ENCODE measurements at regions not wholly inside any gene's neighbourhood (a gene's known extent, or its start where the extent isn't known, plus 50 kb on each side); places are given as distances from the start of the nearest gene placed in this dataset.
"Not testable (repeated sequence)": the region's sequence is repeated elsewhere in the genome, so short reads cannot be mapped to it uniquely, and the experiment has no call there.

DNA sequence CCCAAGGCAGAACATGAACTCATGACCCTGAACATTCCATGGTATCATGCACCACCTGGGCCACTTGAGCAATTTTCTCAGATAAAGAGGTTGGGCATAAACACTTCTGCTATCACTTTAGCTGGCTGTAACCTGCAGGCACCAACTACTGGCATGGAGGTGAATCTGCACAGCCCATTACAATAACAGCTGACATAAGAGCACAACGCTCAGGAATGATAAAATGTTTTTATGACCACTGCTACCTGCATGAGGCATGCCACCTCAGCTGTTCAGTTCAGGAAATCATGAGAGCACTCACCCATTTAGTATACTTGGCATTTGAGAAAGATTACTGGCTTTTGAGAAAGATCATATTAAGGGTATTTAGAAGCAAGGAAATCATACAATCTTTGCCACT is 85.7 kb upstream of the SPIN4 start:
- H3K4me1 ChIP-seq (ENCODE audit: insufficient read depth): no peaks in the 10 kb centered on the region
- no peak overlapping the region for H3K4me3 ChIP-seq (ENCODE audit: low read depth, low read length)
- no peaks in the 10 kb centered on the region for H3K36me3 ChIP-seq (ENCODE audit: insufficient read depth)
- no peak for DNase-seq (ENCODE audit: extremely low spot score)
- WGBS: 77% methylated on average over 1 of the region's 1 CpG
- H3K27ac ChIP-seq (ENCODE audit: low read depth): no peak overlapping the region

DNA sequence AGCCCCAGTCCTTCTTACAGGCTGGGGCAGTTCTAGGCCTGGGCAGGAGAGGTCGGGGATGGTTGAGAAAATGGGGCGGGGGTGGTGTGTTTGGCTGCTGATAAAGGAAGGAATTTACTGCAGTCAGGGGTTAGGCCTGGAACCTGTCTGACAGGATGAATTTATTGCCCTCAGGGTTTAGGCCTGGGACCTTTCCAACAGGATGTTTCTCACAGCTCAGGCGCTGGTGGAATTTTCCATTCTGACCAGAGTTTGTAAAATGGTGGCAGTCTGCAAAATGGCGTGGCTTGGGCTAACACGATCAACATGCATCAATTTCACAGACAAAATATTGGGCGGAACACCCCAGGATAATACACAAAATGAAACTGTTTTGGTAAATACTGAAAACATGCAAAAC is 83.5 kb upstream of the SPIN4 start:
- H3K36me3 ChIP-seq (ENCODE audit: insufficient read depth): no peaks in the 10 kb centered on the region
- WGBS: 66% methylated on average over 6 of the region's 6 CpGs
- H3K27ac ChIP-seq (ENCODE audit: low read depth): no peak overlapping the region
- DNase-seq (ENCODE audit: extremely low spot score): no peak
- H3K4me1 ChIP-seq (ENCODE audit: insufficient read depth): no peaks in the 10 kb centered on the region
- no peak overlapping the region for H3K4me3 ChIP-seq (ENCODE audit: low read depth, low read length)

DNA sequence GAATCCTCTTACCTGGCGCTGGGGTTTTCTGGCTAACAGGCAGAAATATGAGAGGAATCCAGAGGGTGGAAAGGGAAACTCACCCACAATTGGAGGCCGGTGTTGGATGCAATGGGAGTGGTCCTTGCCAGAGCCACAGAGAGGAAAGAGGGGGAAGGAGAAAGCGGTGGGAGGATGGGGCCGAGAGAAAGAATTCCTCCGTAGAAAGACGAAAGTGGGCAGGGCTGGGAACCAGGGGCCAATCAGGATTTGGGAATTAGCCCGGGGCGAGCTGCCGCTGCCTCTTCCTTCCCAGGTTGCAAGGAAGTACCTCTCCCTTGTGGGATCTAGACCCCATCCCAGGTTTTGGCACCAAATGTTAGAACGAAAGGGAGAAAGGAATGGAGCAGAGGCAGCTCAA is 83.1 kb upstream of the SPIN4 start:
- H3K36me3 ChIP-seq (ENCODE audit: insufficient read depth): peaks cover 3% of the 10 kb centered on the region
- H3K4me3 ChIP-seq (ENCODE audit: low read depth, low read length): no peak overlapping the region
- H3K4me1 ChIP-seq (ENCODE audit: insufficient read depth): no peaks in the 10 kb centered on the region
- DNase-seq (ENCODE audit: extremely low spot score): no peak
- H3K27ac ChIP-seq (ENCODE audit: low read depth): no peak overlapping the region
- 93% methylated on average over 10 of the region's 10 CpGs for WGBS

DNA sequence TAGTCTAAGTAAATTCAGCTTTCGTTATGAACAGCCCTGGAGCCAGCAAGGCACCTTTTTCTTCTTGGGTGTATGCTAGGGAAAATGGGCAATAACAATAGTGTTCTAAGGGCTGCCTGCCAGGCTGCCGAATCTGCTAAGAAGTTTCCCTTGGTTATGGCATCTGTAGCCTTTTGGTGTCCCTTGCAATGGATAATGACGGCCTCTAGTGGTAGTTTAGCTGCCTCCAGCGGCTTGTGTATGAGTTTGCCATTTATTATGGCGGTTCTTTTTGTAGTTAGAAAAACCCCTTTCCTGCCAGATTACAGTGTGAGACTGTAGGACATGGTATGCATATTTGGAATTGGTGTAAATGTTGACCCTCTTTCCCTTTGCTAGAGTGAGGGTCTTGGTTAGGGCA is 78.9 kb upstream of the SPIN4 start:
- peaks cover 7% of the 10 kb centered on the region for H3K36me3 ChIP-seq (ENCODE audit: insufficient read depth)
- H3K4me3 ChIP-seq (ENCODE audit: low read depth, low read length): no peak overlapping the region
- no peak for DNase-seq (ENCODE audit: extremely low spot score)
- H3K4me1 ChIP-seq (ENCODE audit: insufficient read depth): no peaks in the 10 kb centered on the region
- H3K27ac ChIP-seq (ENCODE audit: low read depth): no peak overlapping the region
- 92% methylated on average over 5 of the region's 5 CpGs for WGBS

DNA sequence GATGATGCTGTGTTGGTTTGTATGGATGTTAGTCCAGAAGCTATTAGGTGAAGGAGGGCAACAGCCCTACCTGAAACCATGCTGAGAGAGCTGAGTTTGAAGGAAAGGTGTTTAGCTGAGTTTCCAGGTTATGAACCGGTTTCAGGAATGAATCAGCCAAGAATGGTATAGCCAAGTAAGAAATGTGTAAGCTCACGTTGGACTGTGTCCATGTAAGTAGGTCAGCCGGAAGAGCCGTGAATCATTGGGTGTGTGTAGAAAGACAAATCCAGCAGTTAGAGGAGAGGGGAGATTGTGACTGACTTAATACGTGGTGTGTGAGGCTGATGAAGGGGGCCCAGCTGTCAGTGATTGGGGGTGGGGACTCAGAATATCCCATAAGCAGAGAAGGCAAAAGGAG is 77.2 kb upstream of the SPIN4 start:
- Histone ChIP-seq H3K27ac (ENCODE audit: low read depth) (no peak overlapping the region), H3K4me1 (ENCODE audit: insufficient read depth) (no peaks in the 10 kb centered on the region), H3K4me3 (ENCODE audit: low read depth, low read length) (no peak overlapping the region), H3K36me3 (ENCODE audit: insufficient read depth) (peaks cover 9% of the 10 kb centered on the region)
- DNase-seq (ENCODE audit: extremely low spot score): no peak
- WGBS: 87% methylated on average over 5 of the region's 5 CpGs

DNA sequence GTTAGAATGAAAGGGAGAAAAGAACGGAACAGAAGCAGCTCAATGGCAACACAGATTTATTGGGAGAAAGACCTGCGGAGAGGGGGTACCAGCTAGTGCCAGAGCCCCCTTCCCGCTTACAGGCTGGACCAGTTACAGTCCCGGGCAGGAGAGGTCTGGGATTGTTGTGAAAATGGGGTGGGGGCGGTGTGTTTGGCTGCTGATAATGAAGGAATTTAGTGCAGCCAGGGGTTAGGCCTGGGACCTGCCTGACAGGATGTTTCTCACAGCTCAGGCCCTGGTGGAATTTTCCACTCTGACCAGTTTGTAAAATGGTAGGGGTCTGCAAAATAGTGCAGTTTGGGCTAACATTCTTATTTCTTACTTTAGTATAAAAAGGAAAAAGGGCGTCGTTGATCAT is 75.4 kb upstream of the SPIN4 start:
- peaks cover 9% of the 10 kb centered on the region for H3K36me3 ChIP-seq (ENCODE audit: insufficient read depth)
- H3K27ac ChIP-seq (ENCODE audit: low read depth): no peak overlapping the region
- no peaks in the 10 kb centered on the region for H3K4me1 ChIP-seq (ENCODE audit: insufficient read depth)
- H3K4me3 ChIP-seq (ENCODE audit: low read depth, low read length): no peak overlapping the region
- DNase-seq (ENCODE audit: extremely low spot score): no peak
- WGBS: 82% methylated on average over 7 of the region's 7 CpGs

DNA sequence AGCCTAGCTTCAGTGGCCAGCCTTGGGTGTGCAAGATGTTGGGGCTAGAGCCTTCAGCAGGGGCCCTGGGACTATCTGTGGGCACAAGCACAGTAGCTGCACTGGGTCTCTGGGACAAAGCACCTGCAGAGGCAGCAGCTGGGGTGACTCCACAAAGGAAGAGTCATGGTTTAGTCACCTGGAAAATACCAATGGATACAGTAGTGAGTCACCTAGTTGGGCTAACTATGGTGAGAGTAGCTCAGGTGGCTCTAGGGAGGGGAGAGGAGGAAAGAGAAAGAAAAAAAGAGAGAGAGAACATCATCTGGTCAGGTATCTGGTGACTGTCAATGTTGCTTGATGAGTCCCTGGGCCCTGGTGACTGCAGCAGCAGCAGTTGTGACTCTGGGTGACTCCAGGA is 72.9 kb upstream of the SPIN4 start:
- H3K4me1 ChIP-seq (ENCODE audit: insufficient read depth): no peaks in the 10 kb centered on the region
- no peak for DNase-seq (ENCODE audit: extremely low spot score)
- H3K4me3 ChIP-seq (ENCODE audit: low read depth, low read length): no peak overlapping the region
- peaks cover 5% of the 10 kb centered on the region for H3K36me3 ChIP-seq (ENCODE audit: insufficient read depth)
- no peak overlapping the region for H3K27ac ChIP-seq (ENCODE audit: low read depth)

DNA sequence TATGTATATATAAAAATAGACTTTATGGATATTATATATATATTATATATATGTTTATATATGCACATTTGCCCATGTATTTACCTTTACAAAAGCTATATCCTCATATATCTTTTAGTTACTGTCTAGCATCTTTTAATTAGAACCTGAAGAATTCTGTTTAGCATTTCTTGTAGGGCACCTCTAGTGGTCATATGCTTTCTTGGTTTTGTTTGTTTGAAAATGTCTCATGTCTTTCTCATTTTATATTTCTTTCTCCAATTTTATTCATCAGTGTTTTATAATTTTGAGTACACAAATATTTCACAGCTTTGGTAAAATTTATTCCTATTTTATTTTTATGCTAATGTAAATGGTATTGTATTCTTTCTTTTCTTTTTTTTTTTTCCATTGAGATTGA is 70.3 kb upstream of the SPIN4 start:
- H3K36me3 ChIP-seq (ENCODE audit: insufficient read depth): peaks cover 2% of the 10 kb centered on the region
- DNase-seq (ENCODE audit: extremely low spot score): no peak
- no peaks in the 10 kb centered on the region for H3K4me1 ChIP-seq (ENCODE audit: insufficient read depth)
- no peak overlapping the region for H3K4me3 ChIP-seq (ENCODE audit: low read depth, low read length)
- H3K27ac ChIP-seq (ENCODE audit: low read depth): no peak overlapping the region

DNA sequence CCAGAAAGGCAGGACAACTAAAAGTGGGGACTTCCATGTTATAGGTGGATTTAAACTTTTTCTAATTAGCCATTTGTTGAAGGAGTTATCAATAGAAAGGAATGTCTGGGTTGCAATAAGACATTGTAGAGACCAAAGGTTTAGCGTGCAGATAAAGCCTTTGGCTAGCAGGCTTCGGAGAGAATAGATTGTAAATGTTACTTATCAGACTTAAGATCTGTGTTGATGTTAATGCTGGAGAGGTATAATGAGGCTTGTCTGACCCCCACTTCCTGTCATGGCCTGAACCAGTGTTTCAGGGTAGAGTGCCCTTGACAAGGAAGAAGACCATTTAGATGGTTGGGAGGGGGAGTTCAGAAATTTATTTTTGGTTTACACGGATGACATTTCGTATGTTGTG is 67.1 kb upstream of the SPIN4 start:
- H3K4me1 ChIP-seq (ENCODE audit: insufficient read depth): no peaks in the 10 kb centered on the region
- no peak overlapping the region for H3K27ac ChIP-seq (ENCODE audit: low read depth)
- H3K36me3 ChIP-seq (ENCODE audit: insufficient read depth): no peaks in the 10 kb centered on the region
- H3K4me3 ChIP-seq (ENCODE audit: low read depth, low read length): no peak overlapping the region
- no peak for DNase-seq (ENCODE audit: extremely low spot score)
- 73% methylated on average over 4 of the region's 4 CpGs for WGBS

DNA sequence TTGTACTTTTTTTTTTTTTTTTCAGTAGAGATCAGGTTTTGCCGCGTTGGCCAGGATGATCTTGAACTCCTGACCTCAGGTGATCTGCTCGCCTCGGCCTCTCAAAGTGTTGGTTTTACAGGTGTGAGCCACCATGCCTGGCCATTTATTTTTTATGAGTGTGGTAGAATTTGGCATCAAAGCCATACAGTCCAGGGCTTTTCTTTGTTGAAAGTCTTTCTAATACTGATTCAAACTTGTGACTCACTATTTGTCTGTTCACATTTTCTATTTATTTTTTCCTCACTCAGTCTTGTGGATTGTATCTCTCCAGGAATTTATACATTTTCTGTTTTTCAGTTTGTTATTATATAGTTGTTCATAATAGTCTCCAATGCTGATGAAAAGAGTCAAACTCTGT is 66.5 kb upstream of the SPIN4 start:
- H3K4me3 ChIP-seq (ENCODE audit: low read depth, low read length): no peak overlapping the region
- no peaks in the 10 kb centered on the region for H3K4me1 ChIP-seq (ENCODE audit: insufficient read depth)
- no peaks in the 10 kb centered on the region for H3K36me3 ChIP-seq (ENCODE audit: insufficient read depth)
- H3K27ac ChIP-seq (ENCODE audit: low read depth): no peak overlapping the region
- no peak for DNase-seq (ENCODE audit: extremely low spot score)
- 97% methylated on average over 4 of the region's 4 CpGs for WGBS

DNA sequence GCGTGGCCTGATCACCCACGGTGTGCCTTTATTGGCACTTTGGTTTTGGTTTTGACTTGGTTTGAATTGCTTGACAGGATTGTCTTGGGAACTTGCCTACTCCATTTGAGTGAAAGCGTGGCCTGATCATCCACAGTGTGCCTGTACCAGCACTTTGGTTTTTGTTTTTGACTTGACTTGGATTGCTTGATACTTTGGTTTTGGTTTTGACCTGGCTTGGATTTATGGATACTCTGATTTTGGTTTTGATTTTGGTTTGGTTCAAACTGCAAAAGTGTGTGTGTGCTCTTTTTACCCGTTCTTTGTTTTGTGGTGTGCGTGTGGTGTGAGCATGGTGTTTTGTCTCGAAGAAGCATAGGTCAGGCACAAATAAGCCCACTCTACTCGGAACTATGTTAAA is 58.8 kb upstream of the SPIN4 start:
- WGBS: 97% methylated on average over 7 of the region's 7 CpGs
- not testable (repeated sequence) for H3K36me3 ChIP-seq (ENCODE audit: insufficient read depth); DNase-seq (ENCODE audit: extremely low spot score); H3K4me1 ChIP-seq (ENCODE audit: insufficient read depth); H3K27ac ChIP-seq (ENCODE audit: low read depth); H3K4me3 ChIP-seq (ENCODE audit: low read depth, low read length)

DNA sequence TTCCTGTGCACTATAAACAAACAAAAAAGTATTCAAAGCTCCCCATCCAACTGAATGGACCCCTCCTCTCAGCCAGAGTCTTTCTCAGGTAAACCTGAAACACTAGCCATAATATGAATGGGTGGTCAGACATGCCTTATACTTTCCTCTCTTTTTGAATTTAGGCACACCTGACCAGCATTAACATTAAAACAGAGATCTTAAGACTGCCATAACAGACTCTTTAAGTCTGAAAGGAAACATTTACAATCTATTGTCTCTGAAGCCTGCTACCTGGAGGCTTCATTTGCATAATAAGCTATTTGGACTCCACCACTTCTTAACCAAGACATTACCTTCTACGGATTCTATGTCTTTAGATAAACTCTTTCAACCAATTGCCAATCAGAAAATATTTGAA is 56.9 kb upstream of the SPIN4 start:
- Histone ChIP-seq H3K4me1 (ENCODE audit: insufficient read depth) (no peaks in the 10 kb centered on the region), H3K36me3 (ENCODE audit: insufficient read depth) (no peaks in the 10 kb centered on the region), H3K27ac (ENCODE audit: low read depth) (no peak overlapping the region), H3K4me3 (ENCODE audit: low read depth, low read length) (no peak overlapping the region)
- WGBS: 47% methylated on average over 1 of the region's 1 CpG
- no peak for DNase-seq (ENCODE audit: extremely low spot score)

DNA sequence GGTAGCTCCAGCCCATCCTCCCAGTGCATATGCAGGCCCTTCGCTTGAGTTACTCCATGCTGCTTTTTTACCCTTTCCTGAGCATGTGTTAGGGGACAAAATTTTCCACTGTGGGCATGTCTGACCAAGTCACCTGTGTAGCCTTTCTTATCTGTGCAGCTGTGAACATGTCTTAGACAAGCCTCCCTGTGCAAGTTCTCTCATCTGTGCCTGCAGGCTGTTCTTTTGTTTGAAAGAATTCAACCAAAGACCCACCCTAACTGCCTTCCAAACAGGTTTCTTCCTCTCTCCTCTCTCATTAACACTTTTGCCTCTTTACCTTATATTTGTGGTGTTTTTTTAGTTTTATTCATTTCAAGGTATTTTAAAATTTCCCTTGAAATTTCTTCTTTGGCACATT is 53.2 kb upstream of the SPIN4 start:
- Histone ChIP-seq H3K4me3 (ENCODE audit: low read depth, low read length) (no peak overlapping the region), H3K4me1 (ENCODE audit: insufficient read depth) (no peaks in the 10 kb centered on the region), H3K36me3 (ENCODE audit: insufficient read depth) (no peaks in the 10 kb centered on the region), H3K27ac (ENCODE audit: low read depth) (no peak overlapping the region)
- 96% methylated on average over 1 of the region's 1 CpG for WGBS
- DNase-seq (ENCODE audit: extremely low spot score): no peak

DNA sequence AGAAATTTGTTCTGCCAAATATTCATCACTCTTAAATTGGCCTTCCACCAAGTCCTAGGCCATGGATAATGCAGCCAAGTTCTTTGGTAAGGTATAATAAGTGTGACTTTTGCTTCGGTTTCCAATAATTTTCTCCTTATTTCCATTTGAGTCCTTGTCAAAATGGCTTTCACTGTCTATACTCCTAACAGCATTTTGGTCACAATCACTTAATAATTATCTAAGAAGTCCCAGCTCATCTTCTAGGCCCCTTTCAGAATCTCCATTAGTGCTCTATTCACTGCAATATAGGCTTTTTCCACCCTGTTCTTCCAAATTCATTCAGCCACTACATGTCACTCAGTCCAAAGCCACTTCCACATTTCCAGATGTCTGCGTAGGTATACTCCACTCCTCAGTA is 51.0 kb upstream of the SPIN4 start:
- Histone ChIP-seq H3K4me1 (ENCODE audit: insufficient read depth) (no peaks in the 10 kb centered on the region), H3K36me3 (ENCODE audit: insufficient read depth) (no peaks in the 10 kb centered on the region), H3K4me3 (ENCODE audit: low read depth, low read length) (no peak overlapping the region), H3K27ac (ENCODE audit: low read depth) (no peak overlapping the region)
- 90% methylated on average over 2 of the region's 2 CpGs for WGBS
- DNase-seq (ENCODE audit: extremely low spot score): no peak
